ENCODE measurements at regions not wholly inside any gene's neighbourhood (a gene's known extent, or its start where the extent isn't known, plus 50 kb on each side); places are given as distances from the start of the nearest gene placed in this dataset.

DNA sequence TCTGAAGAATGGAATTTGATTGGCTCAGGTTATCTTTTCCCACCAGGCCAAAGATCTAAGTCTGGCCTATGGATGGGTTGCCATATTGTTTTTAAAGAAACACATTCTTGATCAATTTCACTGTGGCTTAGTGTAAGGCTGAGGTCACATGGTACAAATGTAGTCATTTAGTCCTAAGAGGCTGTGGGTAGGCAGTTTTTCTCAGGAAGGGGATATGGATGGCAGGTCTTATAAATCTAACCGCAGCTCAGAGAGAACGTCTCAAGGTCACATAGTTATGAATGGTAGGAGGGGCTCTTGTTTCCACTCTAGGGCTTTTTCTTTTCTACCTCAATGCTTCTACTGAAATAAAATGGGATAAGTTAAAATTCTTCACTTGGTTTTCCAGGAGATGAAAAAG lies 128.6 kb upstream of the ACTBL2 start:
- Histone ChIP-seq H3K4me3 (no peak overlapping the region), H3K4me1 (no peaks in the 10 kb centered on the region), H3K27ac (no peak overlapping the region), H3K36me3 (no peaks in the 10 kb centered on the region), H3K27me3 (no peaks in the 10 kb centered on the region), H3K9me3 (no peaks in the 10 kb centered on the region)
- no peak for ATAC-seq
- TF ChIP-seq EP300 (IDR thresholded peaks at IDR 0.05) (no peak), POLR2A (IDR thresholded peaks at IDR 0.05) (no peak), POLR2AphosphoS5 (IDR thresholded peaks at IDR 0.05) (no peak)
- TF ChIP-seq, protein P1, sequence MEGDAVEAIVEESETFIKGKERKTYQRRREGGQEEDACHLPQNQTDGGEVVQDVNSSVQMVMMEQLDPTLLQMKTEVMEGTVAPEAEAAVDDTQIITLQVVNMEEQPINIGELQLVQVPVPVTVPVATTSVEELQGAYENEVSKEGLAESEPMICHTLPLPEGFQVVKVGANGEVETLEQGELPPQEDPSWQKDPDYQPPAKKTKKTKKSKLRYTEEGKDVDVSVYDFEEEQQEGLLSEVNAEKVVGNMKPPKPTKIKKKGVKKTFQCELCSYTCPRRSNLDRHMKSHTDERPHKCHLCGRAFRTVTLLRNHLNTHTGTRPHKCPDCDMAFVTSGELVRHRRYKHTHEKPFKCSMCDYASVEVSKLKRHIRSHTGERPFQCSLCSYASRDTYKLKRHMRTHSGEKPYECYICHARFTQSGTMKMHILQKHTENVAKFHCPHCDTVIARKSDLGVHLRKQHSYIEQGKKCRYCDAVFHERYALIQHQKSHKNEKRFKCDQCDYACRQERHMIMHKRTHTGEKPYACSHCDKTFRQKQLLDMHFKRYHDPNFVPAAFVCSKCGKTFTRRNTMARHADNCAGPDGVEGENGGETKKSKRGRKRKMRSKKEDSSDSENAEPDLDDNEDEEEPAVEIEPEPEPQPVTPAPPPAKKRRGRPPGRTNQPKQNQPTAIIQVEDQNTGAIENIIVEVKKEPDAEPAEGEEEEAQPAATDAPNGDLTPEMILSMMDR (IDR thresholded peaks at IDR 0.05) = no peak
- WGBS, 2 donors (ENCODE audit: low coverage in 1 of 2) = 95% methylated on average over 2 of the region's 2 CpGs

- Histone ChIP-seq H3K36me3 (no peaks in the 10 kb centered on the region), H3K4me3 (no peak overlapping the region), H3K27me3 (no peaks in the 10 kb centered on the region), H3K4me1 (no peaks in the 10 kb centered on the region), H3K9me3 (no peaks in the 10 kb centered on the region), H3K27ac (no peak overlapping the region)
- TF ChIP-seq POLR2AphosphoS5 (IDR thresholded peaks at IDR 0.05) (no peak), EP300 (IDR thresholded peaks at IDR 0.05) (no peak), POLR2A (IDR thresholded peaks at IDR 0.05) (no peak)
- TF ChIP-seq, protein P1 (IDR thresholded peaks at IDR 0.05) = no peak
- ATAC-seq = no peak
Observed at GRCh38 chr5:57608542-57608941, 125.9 kb upstream of the ACTBL2 start.

- Histone ChIP-seq H3K27ac (no peak overlapping the region), H3K36me3 (no peaks in the 10 kb centered on the region), H3K9me3 (no peaks in the 10 kb centered on the region), H3K27me3 (no peaks in the 10 kb centered on the region), H3K4me1 (no peaks in the 10 kb centered on the region), H3K4me3 (no peak overlapping the region)
- TF ChIP-seq, protein P1 (IDR thresholded peaks at IDR 0.05) = no peak
- TF ChIP-seq EP300 (IDR thresholded peaks at IDR 0.05) (no peak), POLR2AphosphoS5 (IDR thresholded peaks at IDR 0.05) (no peak), POLR2A (IDR thresholded peaks at IDR 0.05) (no peak)
- WGBS, 2 donors (ENCODE audit: low coverage in 1 of 2) = 81 to 83% methylated on average over 4 of the region's 4 CpGs
- no peak for ATAC-seq
Observed at GRCh38 chr5:57601996-57602395, 119.4 kb upstream of the ACTBL2 start.

DNA sequence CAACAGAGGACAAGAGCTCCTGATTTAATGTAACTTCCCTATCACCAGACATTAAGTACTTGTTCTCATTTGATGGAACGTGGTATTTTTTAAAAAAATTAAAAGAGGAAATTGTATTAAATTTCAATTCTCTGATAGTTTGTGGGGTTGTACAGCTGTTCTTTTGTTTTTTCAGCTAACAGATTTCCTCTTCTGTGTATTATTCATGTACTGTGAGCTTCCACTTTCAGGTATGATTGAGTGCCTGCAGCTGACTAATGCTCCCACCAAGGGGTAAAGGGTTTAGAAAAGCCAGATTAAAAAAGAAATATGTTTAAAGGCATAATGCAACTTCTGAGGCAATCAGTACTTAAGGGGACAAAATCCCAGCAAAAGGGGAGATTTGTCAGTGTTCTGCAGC lies 117.7 kb upstream of the ACTBL2 start:
- H3K27me3 ChIP-seq = no peaks in the 10 kb centered on the region
- no peaks in the 10 kb centered on the region for H3K4me1 ChIP-seq
- H3K36me3 ChIP-seq = no peaks in the 10 kb centered on the region
- H3K9me3 ChIP-seq = no peaks in the 10 kb centered on the region
- 83 to 92% methylated on average over 1 of the region's 1 CpG for WGBS, 2 donors (ENCODE audit: low coverage in 1 of 2)
- no peak for ATAC-seq
- TF ChIP-seq, protein P1 (IDR thresholded peaks at IDR 0.05) = no peak
- TF ChIP-seq EP300 (IDR thresholded peaks at IDR 0.05) (no peak), POLR2A (IDR thresholded peaks at IDR 0.05) (no peak), POLR2AphosphoS5 (IDR thresholded peaks at IDR 0.05) (no peak)
- no peak overlapping the region for H3K27ac ChIP-seq
- H3K4me3 ChIP-seq = no peak overlapping the region

DNA sequence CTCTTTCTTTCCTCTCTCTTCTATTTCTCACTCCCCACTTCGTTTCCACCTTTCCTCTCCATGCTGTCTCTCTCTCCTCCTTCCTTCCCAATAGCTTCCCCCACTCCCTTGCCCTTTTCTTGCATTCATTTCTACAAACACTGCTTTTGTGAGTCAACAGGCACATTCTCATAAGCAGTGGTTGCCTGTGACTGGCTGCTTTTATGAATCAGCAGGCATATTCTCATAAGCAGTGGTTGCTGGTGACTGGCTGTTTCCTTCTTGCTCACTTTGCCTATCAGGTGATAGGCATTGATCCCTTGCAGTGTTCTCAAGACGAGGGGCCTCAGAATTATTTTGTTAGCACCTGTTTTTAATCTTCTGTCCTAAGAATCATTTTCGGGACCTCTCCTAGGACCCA lies 116.1 kb upstream of the ACTBL2 start:
- 77 to 93% methylated on average over 2 to 3 of the region's 3 CpGs for WGBS, 2 donors (ENCODE audit: low coverage in 1 of 2)
- Histone ChIP-seq H3K4me1 (no peaks in the 10 kb centered on the region), H3K36me3 (no peaks in the 10 kb centered on the region), H3K9me3 (no peaks in the 10 kb centered on the region), H3K27me3 (no peaks in the 10 kb centered on the region), H3K27ac (peak overlapping the region in 1 of 4 donors; percentile 25), H3K4me3 (no peak overlapping the region)
- TF ChIP-seq POLR2AphosphoS5 (IDR thresholded peaks at IDR 0.05) = no peak
- TF ChIP-seq EP300 (IDR thresholded peaks at IDR 0.05) = no peak
- TF ChIP-seq, protein P1 (IDR thresholded peaks at IDR 0.05) = no peak
- no peak for TF ChIP-seq POLR2A (IDR thresholded peaks at IDR 0.05)
- ATAC-seq = no peak
